Adrenal gland (tissue), 5 donors: ENCODE measurements at regions not wholly inside any gene's neighbourhood (a gene's known extent, or its start where the extent isn't known, plus 50 kb on each side); places are given as distances from the start of the nearest gene placed in this dataset.

ENCODE experiments used
- CTCF ChIP-seq, 6 experiments: fragments of 450-650 bp in 4 of 6; fragments of 200-600 bp in 2 of 6; sonication (generic) in 1 of 6; IDR thresholded peaks; 1 replicate in 5 of 6; 2 replicates in 1 of 6; pipeline versions ENCODE4 v1.5.1 to v1.8.0; 2016 to 2021; ENCODE audit warnings: antibody characterized with exemption in 6 of 6, mild to moderate bottlenecking in 2 of 6, moderate library complexity in 1 of 6
- POLR2A ChIP-seq, 2 donors: fragments of 450-650 bp; IDR thresholded peaks; one replicate each; pipeline ENCODE4 v1.6.1; 2017; ENCODE audit warnings: antibody characterized with exemption in 2 of 2, mild to moderate bottlenecking in 2 of 2, moderate library complexity in 1 of 2
- donor health status: DM: no; HTN: no; CAD: no.

DNA sequence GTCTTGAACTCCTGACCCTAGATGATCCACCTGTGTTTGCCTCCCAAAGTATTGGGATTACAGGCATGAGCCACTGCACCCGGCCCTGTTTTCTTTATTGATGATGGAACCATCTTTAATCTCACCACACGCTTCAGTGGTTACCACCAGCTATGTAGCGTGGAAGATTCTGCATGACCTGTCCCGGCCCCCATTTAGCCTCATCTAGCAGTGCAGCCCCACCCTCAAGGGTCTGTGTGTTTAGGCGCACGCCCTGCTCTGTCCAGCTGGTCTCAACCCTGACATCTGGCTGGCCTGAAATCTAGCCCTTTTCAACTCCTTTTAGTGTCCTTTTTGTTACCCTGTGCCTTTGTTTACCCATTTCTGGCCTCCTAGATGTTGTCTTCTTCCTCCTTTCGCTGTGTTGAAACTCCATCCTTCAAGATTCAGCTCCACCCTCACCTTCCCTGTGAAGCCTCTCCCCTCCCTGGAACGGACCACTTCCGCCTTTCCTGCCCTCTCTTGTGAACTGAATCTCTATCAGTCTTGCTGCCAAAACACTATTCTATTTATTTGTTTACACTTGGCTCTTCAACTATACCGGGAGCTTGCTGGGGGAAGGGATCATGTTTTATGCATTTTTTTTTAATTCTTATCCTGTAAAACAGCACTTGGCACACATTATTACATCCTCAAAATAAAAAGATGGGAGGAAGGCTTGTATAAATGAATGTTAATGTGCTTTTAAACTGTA lies 101.0 kb upstream of the MTHFD1L start:
- TF ChIP-seq CTCF (IDR thresholded peaks at IDR 0.05) (no peak), POLR2A (IDR thresholded peaks at IDR 0.05) (no peak)
